SW 1271 (cell line): ENCODE measurements at regions not wholly inside any gene's neighbourhood (a gene's known extent, or its start where the extent isn't known, plus 50 kb on each side); places are given as distances from the start of the nearest gene placed in this dataset.

Source experiments
- DNase-seq, 2 experiments: peaks; one replicate each; lab custom pipeline; 2025; lab: John Stamatoyannopoulos, UW

- DNase-seq = no peak
Measured at GRCh38 chr13:69571606-69572323, 535.9 kb upstream of the ATXN8OS start.

- no peak for DNase-seq
Measured at GRCh38 chr13:69567514-69567913, 540.1 kb upstream of the ATXN8OS start.

GRCh38 chr13:69566104-69566716 lies 541.4 kb upstream of the ATXN8OS start:
- DNase-seq = no peak

- peak; percentile 10 to 39 for DNase-seq
Measured at GRCh38 chr13:69565334-69565733, 542.3 kb upstream of the ATXN8OS start.

- no peak for DNase-seq
Measured at GRCh38 chr13:69556540-69557196, 551.0 kb upstream of the ATXN8OS start.

- DNase-seq = no peak
Measured at GRCh38 chr13:69553976-69554375, 553.6 kb upstream of the ATXN8OS start.

- DNase-seq = no peak
Measured at GRCh38 chr13:69551193-69551592, 556.4 kb upstream of the ATXN8OS start.

- DNase-seq = no peak
Measured at GRCh38 chr13:69547780-69548179, 559.8 kb upstream of the ATXN8OS start.

GRCh38 chr13:69545551-69545950 lies 562.1 kb upstream of the ATXN8OS start:
- DNase-seq = no peak

- peak in 1 of 2 experiments; percentile 15 for DNase-seq
Measured at GRCh38 chr13:69524459-69525150, 583.0 kb upstream of the ATXN8OS start.

- DNase-seq = no peak
Measured at GRCh38 chr13:69496981-69497380, 610.6 kb upstream of the ATXN8OS start.

- no peak for DNase-seq
Measured at GRCh38 chr13:69495096-69495495, 612.5 kb upstream of the ATXN8OS start.

GRCh38 chr13:69487576-69487975 lies 620.0 kb upstream of the ATXN8OS start:
- DNase-seq = no peak

GRCh38 chr13:69485991-69486592 lies 621.5 kb upstream of the ATXN8OS start:
- no peak for DNase-seq

GRCh38 chr13:69477451-69477850 lies 630.2 kb upstream of the ATXN8OS start:
- DNase-seq = no peak

- DNase-seq = no peak
Measured at GRCh38 chr13:69474011-69474685, 633.5 kb upstream of the ATXN8OS start.

GRCh38 chr13:69468624-69469023 lies 639.0 kb upstream of the ATXN8OS start:
- DNase-seq = no peak

- DNase-seq = no peak
Measured at GRCh38 chr13:69461397-69461796, 646.2 kb upstream of the ATXN8OS start.

GRCh38 chr13:69459346-69459745 lies 648.3 kb upstream of the ATXN8OS start:
- DNase-seq = no peak

GRCh38 chr13:69458013-69458412 lies 649.6 kb upstream of the ATXN8OS start:
- DNase-seq = no peak

GRCh38 chr13:69450245-69450644 lies 657.4 kb upstream of the ATXN8OS start:
- no peak for DNase-seq

- no peak for DNase-seq
Measured at GRCh38 chr13:69425235-69425634, 682.4 kb upstream of the ATXN8OS start.
